CD4-positive, alpha-beta T cell treated with Interleukin-17A for 4 hours (primary cell): ENCODE measurements at regions not wholly inside any gene's neighbourhood (a gene's known extent, or its start where the extent isn't known, plus 50 kb on each side); places are given as distances from the start of the nearest gene placed in this dataset.

Experiments
- DNase-seq: peaks from one replicate; pipeline ENCODE4 v3.0.0-alpha.2; 2020; ENCODE audit warnings: mixed read lengths

DNA sequence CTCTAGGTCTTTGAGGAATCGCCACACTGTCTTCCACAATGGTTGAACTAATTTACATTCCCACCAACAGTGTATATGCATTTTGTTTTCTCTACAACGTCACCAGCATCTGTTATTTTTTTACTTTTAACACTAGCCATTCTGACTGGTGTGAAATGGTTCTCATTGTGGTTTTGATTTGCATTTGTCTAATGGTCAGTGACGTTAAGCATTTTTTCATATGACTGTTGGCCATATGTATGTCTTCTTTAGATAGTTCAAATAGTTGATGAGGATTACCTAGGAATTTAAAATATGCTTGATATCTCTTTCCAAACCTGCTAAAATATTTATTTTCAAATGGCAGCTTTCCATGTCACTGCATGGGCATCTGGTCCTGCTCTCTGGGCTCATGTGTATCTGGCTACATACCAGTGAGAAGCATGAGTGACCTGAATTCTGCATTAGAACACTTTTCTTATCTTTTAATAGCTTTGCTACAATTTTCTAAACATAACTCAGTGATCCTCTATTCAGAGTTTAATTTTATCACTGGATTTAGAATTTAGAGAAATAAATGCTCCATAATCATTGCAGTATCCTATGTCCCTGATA, 95.8 kb upstream of the ADAMTS16 start:
- DNase-seq: no peak

DNA sequence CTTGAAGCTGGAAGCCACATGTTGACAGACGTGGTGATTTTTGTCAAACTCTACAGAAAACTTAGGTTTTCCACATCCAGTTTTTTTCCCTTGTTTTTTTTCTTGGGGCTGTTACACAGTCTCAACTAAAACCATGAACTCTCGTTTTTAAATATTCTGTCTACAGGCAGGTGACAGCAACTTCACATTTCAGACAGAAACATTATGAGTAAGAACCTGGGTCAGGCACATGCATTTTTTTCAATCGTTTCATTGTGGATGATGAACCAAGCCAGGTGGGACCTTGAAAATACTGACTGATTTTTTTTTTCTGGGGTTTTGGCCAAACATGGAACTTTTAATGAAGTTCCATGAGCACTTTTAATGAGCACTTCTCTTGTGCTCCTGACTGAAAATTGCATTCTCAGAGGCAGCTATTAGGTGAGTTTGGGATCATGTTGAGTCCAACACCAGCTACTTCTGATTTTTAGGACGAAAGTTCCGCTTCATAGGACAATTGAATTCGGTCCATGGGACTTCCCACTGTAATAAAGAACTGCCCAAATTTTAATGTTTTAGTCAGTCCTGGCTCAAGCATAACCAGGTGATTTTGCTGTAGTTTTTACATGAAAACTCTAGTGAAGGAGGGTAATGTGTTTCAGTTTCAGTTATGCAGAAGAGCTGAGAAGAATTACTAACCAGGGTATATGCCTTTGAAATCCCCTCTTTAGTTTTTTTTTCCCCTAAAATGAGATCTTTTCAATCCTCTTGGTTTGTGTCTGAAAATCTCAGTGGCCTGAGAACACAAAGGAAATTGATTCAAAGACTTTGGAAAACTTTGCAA, 93.2 kb upstream of the ADAMTS16 start:
- no peak for DNase-seq

DNA sequence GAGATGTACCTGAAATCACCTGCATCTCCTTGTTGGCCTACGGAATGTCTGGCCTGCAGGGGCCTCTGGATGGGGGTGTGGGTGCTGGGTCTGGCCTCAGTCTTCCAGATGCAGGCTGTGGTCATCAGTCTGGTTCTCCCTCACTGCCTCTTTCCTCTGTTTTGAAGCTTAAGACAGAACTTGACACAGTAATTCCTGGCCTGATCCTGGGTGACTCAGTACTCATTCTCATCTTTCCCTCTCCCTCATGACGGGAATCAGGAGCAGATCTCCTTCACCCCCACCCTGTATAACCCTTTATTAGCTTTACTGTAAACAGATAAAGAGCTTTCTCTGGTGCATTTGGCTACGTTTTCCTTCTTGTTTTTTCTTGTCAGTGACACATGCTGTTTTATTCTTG, 89.3 kb upstream of the ADAMTS16 start:
- no peak for DNase-seq

DNA sequence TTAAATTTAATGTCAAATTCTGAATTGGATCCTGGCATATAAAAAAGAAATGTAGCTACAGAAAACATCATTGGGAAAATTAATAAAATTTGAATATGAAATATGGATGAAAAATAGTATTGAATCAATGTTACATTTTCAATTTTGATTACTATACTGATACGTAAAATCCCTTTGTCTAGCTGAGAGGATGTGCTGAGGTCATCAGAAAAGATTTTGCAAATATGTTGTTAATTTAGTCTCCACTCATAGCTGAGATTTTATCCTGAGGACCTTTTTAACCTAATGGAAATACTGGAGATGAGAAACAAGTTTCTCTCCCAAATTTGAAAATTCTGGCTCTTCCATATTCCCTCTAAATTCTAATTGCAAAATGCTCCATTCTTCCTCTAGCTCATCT, 84.4 kb upstream of the ADAMTS16 start:
- DNase-seq: no peak

DNA sequence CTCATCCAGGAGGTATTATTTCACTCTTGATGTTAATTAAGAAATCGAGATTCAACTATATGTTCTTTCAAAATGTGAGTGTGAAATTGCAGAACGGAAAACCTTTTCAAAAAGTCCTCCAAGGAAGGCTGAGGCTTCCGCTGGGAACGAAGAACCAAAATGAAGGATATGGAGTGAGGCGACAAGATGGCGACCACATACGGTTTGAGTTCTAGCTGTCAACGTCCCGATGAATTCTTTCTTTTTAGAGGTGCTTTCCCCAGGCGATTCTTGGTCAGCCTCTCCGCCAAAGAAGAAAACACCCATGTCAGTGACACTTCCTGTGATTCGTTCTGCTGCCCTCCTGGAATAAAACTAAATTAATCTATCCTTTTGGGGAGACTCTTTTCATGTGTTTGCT, 78.3 kb upstream of the ADAMTS16 start:
- no peak for DNase-seq

DNA sequence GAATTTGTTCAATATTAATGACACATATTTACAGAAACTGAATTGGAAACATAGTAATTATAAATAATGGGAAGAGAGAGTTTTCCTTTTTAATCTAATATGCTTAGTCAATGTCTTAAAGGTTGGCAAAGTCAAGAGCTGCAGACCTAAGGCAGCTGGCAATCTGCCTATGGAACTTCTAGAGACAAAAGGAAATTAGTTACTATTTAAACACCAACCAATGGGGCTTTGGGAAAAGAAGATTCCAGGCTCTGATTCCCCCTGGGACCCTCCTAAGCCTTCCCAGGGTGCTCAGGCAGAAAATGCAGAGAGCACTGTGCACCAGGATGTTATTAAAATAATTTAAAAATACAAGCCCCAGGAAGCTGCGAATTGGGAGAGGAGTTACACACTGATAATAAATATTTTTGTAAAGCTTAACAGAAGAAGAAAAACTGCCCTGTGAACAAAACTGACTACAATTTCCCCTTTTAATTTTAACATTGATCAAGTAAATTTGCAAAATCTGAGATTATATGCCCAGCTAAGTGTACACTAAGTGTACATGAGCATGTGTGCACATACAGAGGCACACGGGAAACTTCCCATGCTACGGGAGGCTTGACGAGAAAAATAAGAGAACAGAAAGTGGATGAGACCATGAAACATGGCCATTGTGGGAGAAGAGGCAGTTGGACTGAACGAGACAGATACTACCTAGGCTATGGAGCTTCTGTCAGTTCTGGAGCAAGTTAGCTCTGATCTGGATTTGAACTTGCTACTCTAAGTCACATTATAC, 77.4 kb upstream of the ADAMTS16 start:
- no peak for DNase-seq

DNA sequence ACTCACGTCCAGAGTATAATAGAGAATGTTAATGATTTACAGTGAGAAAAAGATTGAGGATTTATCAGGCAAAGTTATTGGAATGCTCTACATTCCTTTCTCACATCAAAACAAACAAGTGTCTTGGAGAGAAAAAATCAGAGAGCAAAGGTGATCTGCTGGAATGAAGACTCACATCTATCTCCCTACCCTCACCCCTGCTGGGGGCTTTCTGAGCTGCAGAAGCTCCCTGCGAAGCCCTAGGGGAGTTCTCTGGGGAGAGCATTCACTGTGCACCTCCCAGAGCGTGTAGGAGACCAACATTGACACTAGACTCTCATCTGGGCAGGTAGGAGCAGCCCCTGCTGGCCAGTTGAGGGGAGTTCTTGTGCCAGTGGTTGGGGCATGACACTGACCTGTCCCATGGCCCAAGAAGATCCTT, 76.6 kb upstream of the ADAMTS16 start:
- DNase-seq: no peak

DNA sequence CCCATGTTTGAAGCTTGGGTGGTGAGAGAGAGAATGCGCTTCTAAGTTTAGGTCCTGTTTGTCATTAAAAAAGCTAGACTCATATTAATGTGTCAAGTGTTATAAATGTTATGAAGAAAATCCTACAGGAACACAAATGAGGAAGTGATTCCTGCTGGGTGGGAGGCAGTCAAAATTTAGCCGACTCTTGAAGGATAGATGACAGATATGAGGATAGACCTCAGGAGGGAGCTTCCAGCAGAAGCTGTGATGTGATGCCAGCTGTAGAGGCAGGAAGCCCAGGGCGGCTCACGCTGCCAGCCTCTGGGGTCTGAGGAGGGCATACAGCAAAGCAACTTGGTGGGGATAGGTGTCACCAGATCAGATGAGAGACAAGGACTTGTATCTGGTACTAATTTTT, 74.7 kb upstream of the ADAMTS16 start:
- DNase-seq: no peak

DNA sequence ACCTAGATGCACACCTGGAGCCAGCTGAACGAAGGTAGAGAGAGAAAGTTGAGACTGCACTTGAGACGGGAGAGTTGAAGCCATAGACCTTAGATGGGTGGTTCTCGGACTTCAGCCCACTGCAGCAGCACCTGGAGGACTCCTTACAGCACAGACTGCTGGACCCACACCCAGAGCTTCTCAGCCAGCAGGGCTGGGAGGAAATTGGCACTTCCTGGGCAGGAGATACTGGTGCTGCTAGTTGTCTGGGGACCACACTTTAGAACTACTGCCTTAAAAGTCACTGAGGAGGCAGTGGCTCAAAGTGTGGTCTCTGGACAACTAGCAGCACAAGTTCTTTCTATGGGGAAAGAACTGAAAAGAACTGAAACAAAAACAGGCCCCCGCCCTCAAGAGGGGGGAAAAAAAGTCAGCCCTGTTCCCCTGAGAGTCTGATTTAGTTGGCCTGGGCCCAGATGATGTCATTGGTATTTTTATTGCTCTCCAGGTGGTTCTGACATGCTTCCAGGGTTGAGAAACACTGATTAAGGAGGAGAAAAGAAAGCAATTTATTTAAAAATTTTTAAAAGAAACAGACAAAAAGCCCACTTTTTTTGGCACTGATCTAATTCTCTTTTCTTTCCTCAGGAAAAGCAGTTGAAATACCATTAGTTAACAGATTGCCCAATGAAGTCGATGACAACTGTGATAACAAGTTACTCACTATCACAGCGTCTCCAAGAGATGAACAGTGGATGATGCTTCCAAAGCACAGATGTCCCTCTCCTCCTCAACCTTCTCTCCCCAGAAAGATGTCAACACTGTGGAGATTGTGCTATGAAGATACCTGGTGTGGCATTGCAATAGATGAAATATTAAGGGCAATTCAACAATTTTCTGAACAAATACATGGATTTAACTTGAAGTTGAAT, 73.6 kb upstream of the ADAMTS16 start:
- DNase-seq: no peak

DNA sequence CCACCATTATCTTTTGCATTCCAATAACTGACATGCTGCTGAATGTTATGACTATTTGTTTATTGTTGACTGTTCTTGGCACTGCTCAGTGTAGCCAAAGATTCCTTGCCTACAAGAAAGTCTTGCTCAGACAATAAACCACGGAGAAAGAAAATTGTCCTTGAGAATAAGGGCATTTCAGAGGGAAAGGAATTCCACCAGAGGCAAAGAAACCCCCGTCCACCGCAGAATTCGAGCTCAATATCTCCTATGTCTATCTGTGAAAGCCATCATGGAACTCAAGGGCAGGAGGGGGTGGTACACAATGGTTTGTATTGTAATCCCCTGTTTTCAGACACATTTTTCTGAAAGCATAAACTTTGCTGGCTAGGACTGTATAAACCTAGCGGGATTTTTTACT, 70.3 kb upstream of the ADAMTS16 start:
- no peak for DNase-seq

DNA sequence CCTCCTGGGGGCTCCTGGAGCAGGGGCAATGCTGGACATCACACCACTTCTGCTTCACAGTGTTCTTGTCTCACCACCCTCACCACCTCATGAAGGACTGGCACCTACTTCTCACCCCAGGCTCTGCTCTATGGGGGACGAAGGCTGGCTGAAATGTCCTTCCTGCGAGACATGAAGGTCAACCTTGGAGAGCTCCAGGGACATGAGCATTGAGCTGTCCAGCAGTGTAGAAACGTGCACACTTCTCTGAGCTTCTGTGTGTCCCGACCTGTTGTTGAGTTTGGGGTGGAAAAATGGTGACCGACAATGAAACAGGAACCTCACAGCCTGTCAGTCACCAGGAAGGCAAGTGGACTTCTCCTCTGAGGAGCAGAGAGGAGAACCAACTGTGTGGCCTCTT, 68.6 kb upstream of the ADAMTS16 start:
- no peak for DNase-seq

DNA sequence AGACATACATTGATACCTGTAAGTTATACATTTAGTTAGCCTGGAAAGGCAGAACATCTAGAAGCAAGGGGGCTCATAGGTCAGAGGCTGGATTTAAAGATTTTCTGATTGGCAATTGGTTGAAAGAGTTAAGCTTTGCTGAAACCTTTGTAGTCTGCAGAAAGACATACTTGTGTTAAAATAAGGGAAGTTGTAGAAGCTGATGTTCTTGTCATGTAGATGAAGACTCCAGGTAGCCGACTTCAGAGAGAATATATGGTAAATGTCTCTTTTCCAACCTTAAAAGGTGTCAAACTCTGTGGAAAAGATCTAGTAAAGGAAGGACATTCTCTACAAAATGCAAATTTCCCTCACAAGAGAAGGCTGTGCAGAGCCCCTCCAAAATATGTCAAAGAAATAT, 62.9 kb upstream of the ADAMTS16 start:
- no peak for DNase-seq

DNA sequence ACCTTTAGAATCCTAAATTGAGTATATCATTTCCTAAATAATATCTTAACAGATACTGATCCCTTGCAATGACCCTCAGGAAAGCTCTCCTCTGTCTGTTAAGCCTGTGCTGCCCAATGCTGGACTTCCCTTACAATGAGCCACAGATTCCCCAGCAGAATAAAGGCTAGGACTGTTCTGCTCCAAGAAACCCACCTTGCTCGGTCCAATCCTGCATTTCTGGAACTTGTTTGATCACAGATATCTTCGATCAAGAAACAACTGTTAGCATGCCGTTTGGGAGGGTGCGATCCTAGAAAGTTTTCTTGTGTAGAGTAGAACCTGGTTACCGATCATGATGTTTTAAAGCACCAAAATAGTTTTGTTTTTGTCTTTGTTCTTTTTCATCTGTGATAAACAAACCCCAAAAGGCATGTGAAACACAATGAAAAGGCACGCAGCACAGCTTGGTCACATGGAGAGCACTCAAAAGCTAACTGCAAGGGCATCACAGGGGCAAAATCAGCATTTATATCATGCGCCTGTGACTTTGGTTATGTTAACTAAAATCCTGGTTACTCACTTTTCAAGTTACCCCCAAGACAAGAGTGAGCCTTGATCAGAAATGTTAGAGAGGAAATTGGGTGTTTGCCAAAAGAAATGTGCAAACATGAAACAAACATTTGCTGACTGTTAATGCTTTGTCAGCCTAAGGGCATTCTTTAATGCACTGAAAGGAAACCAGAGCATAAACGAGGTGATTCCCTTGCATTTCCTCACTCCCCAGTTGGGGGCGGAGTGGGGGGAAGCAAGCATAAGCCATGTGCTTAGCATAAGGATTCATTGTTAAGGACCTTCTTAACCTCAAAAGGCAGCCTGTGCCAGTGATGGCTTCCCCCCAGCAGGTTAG, 61.9 kb upstream of the ADAMTS16 start:
- no peak for DNase-seq

DNA sequence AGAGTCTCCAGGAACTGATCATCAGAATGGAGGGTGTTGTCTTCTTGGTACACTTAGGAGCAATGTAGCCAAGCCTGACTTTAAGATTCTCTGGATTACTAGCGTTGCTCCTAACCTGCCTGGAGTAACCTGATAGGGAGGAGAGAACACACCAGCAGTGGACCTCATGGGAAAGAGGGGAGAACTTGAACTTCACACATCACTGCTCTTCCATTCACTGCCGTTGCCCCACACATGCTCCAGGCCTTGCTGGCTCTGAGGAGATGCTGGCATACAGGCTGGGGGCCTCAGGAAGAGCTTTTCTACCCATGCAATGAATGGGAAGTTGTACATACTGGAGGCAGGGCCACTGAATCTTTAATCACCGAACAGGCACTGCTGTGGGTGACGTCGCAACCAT, 60.3 kb upstream of the ADAMTS16 start:
- no peak for DNase-seq

DNA sequence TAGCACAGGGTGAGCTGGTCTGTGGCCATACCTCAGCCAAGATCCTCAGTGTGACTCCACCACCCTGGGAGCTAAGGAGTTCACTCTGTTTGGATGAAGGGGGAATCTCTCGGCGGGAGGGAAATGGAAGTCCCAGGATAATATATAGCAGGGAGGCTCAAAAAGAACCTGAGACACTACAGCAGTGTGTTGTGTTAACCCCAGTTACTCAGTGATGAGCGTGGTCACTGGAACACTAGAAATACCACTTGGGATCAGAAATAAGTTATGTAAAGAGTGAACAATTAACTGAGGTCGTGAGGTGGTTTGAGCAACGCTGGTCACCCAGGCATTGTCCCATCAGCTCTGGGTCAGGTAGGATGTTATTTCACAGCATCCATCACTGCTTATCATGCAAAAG, 59.3 kb upstream of the ADAMTS16 start:
- DNase-seq: no peak

DNA sequence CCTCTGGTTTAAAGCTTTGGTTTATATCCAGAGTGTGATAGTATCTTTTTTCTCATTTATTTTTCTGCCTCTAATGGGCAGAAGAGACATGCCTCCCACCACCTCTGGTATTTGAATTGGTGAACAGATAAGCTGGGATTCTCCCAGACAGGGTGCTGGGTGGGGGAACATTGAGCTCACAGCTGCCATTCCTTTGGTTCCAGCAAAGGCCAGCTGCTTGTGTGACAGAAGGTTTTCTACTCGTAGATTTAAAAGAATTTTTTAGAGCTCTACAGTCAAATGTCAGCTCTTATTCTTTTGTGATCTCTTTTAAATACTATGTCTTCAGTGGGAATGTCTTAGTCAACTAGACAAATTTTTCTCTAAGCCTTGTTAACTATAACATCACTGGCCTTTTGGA, 54.7 kb upstream of the ADAMTS16 start:
- no peak for DNase-seq

DNA sequence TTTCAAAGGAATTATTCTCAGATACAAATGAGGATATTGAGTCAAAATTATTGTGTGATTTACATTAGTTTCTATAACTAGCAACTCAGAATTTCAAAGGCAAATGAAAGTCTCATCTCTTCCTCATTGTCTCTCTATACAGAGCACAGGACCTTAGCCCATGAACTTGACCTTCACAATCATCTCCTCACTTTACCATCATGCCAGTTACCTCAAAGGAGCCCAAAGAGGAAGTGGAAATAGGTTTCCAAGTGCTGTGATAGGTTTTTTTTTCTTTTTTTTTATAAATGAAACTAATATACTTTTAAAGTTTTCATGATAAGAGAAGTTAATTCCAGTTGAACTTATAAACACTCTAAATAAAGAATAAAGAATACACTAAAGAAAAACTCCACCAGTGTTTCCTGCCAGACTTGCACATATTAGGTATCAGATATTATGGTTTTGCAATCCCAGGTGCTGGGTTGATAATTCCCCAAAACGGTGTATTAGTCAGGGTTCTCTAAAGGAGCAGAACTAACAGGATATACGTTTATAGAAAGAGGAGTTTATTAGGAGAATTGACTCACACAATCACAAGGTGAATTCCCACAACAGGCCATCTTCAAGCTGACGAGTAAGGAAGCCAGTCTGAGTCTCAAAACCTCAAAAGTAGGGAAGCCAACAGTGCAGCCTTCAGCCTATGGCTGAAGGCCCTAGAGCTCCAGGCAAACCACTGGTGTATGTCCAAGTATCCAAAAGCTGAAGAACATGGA, 50.1 kb upstream of the ADAMTS16 start:
- no peak for DNase-seq
